ENCODE measurements at regions not wholly inside any gene's neighbourhood (a gene's known extent, or its start where the extent isn't known, plus 50 kb on each side); places are given as distances from the start of the nearest gene placed in this dataset.

DNA sequence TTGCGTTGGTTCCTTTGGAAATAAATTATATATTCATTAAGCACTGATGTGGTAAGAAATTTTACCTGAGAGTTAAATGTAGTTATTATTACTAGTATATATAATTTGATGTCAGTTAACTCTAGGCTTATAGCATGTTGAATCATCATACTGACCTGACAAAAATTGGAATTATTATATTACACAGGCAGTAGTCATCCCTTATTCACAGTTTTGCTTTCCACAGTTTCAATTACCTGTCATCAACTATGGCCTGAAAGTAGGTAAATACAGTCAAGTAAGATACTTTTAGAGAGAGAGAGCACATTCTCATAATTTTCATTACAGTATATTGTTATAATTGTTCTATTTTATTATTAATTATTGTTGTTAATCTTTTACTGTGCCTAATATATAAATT, 1074.7 kb downstream of the CDH11 start:
- ChIA-PET POLR2A (no interaction called here), CTCF (no interaction called here)
- H3K4me1 Mint-ChIP-seq: no peaks in the 10 kb centered on the region
- no peak for DNase-seq
- TF ChIP-seq, protein P1, sequence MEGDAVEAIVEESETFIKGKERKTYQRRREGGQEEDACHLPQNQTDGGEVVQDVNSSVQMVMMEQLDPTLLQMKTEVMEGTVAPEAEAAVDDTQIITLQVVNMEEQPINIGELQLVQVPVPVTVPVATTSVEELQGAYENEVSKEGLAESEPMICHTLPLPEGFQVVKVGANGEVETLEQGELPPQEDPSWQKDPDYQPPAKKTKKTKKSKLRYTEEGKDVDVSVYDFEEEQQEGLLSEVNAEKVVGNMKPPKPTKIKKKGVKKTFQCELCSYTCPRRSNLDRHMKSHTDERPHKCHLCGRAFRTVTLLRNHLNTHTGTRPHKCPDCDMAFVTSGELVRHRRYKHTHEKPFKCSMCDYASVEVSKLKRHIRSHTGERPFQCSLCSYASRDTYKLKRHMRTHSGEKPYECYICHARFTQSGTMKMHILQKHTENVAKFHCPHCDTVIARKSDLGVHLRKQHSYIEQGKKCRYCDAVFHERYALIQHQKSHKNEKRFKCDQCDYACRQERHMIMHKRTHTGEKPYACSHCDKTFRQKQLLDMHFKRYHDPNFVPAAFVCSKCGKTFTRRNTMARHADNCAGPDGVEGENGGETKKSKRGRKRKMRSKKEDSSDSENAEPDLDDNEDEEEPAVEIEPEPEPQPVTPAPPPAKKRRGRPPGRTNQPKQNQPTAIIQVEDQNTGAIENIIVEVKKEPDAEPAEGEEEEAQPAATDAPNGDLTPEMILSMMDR (IDR thresholded peaks at IDR 0.05): no peak
- intact Hi-C loops (cut with micrococcal nuclease): no loop called here
- H3K4me3 Mint-ChIP-seq: no peak overlapping the region
- H3K36me3 Mint-ChIP-seq (ENCODE audit: low read depth): no peaks in the 10 kb centered on the region
- ATAC-seq (ENCODE audit: low read depth): no peak
- H3K27ac Mint-ChIP-seq: no peak overlapping the region
- H3K9me3 Mint-ChIP-seq: peaks cover 6% of the 10 kb centered on the region
- H3K27me3 Mint-ChIP-seq: no peaks in the 10 kb centered on the region

DNA sequence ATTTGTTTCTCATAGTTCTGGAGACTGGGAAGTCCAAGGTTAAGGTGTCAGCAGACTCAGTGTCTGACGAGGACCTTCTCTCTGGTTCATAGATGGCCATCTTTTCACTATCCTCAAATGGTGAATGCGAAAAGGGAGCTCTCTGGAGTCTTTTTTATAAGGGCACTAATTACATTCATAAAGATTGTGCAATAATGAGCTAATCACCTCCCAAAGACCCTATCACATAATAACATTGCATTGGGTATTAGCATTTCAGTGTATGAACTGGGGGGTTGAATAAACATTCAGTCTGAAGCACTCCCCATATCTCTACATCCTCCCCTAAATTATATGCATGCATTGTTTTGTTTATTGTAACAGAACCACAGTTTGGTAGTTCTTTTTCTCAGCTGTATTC, 1086.5 kb downstream of the CDH11 start:
- intact Hi-C loops (cut with micrococcal nuclease): no loop called here
- TF ChIP-seq, protein P1 (IDR thresholded peaks at IDR 0.05): no peak
- no peaks in the 10 kb centered on the region for H3K27me3 Mint-ChIP-seq
- no peaks in the 10 kb centered on the region for H3K4me1 Mint-ChIP-seq
- CTCF ChIA-PET: no interaction called here
- H3K4me3 Mint-ChIP-seq: no peak overlapping the region
- no peak for DNase-seq
- POLR2A ChIA-PET: no interaction called here
- no peak for ATAC-seq (ENCODE audit: low read depth)
- no peak overlapping the region for H3K27ac Mint-ChIP-seq
- peaks cover 10% of the 10 kb centered on the region for H3K9me3 Mint-ChIP-seq
- no peaks in the 10 kb centered on the region for H3K36me3 Mint-ChIP-seq (ENCODE audit: low read depth)

DNA sequence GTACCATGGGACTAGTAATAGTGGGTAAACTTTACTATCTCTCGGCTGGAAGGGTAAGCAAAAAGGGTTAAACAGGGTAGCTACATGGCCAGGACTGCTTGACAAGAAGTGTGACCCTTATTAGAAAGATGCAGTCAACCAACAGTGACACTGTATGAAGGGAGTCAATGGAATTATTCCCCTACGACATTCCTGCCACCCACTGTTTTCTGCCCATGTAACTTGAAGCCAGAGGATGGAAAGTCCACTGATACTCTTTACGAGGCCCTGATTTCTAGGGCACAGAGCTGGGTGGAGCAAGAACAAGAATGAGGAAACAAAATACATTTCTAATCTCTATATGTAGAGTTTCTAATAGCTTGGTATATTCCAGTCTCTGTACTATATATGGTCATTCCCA, 1102.5 kb downstream of the CDH11 start:
- POLR2A ChIA-PET: no interaction called here
- no peak for DNase-seq
- Mint-ChIP-seq H3K9me3 (peaks cover 2% of the 10 kb centered on the region), H3K27me3 (no peaks in the 10 kb centered on the region), H3K36me3 (ENCODE audit: low read depth) (no peaks in the 10 kb centered on the region), H3K4me1 (no peaks in the 10 kb centered on the region), H3K4me3 (no peak overlapping the region), H3K27ac (no peak overlapping the region)
- no peak for ATAC-seq (ENCODE audit: low read depth)
- TF ChIP-seq, protein P1 (IDR thresholded peaks at IDR 0.05): no peak
- intact Hi-C loops (cut with micrococcal nuclease): no loop called here
- CTCF ChIA-PET: no interaction called here

- H3K9me3 Mint-ChIP-seq: peaks cover 4% of the 10 kb centered on the region
- CTCF ChIA-PET: no interaction called here
- ATAC-seq (ENCODE audit: low read depth) (no peak), DNase-seq (no peak)
- H3K4me3 Mint-ChIP-seq: no peak overlapping the region
- TF ChIP-seq, protein P1 (IDR thresholded peaks at IDR 0.05): no peak
- intact Hi-C loops (cut with micrococcal nuclease): no loop called here
- H3K27ac Mint-ChIP-seq: no peak overlapping the region
- no peaks in the 10 kb centered on the region for H3K36me3 Mint-ChIP-seq (ENCODE audit: low read depth)
- POLR2A ChIA-PET: no interaction called here
- no peaks in the 10 kb centered on the region for H3K4me1 Mint-ChIP-seq
- no peaks in the 10 kb centered on the region for H3K27me3 Mint-ChIP-seq
Measured at GRCh38 chr16:64017796-64018195, 1104.1 kb downstream of the CDH11 start.

DNA sequence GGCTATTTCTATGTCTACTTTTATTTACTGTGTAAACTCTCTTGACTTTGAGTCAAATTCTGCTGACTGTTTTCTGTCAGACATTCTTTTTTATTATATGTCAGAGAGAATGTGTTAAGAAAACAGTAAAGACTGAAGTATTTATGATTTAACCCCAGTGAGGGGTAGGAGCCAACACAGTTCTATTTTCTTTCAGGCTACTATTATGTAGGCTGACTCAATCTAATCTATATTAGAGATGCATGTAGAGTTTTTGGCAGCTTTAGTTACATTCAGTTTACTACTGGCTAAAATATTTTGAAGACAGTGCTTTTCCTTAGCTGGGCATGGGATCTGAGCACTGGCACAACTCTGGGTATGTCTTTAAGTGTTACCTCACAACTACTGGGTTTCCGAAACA, 1108.0 kb downstream of the CDH11 start:
- ChIA-PET POLR2A (no interaction called here), CTCF (no interaction called here)
- H3K4me1 Mint-ChIP-seq: no peaks in the 10 kb centered on the region
- ATAC-seq (ENCODE audit: low read depth) (no peak), DNase-seq (no peak)
- no peaks in the 10 kb centered on the region for H3K36me3 Mint-ChIP-seq (ENCODE audit: low read depth)
- no peaks in the 10 kb centered on the region for H3K27me3 Mint-ChIP-seq
- TF ChIP-seq, protein P1 (IDR thresholded peaks at IDR 0.05): no peak
- no peak overlapping the region for H3K4me3 Mint-ChIP-seq
- peaks cover 13% of the 10 kb centered on the region for H3K9me3 Mint-ChIP-seq
- intact Hi-C loops (cut with micrococcal nuclease): no loop called here
- no peak overlapping the region for H3K27ac Mint-ChIP-seq

All from activated B cell treated with CpG ODN at 0.5 μM for 24 hours (primary cell).